Erythroblast (primary cell): ENCODE measurements at regions not wholly inside any gene's neighbourhood (a gene's known extent, or its start where the extent isn't known, plus 50 kb on each side); places are given as distances from the start of the nearest gene placed in this dataset.

ENCODE experiments used
- GATA1 ChIP-seq: IDR thresholded peaks from 2 replicates; pipeline ENCODE4 v1.6.1; 2011; ENCODE audit warnings: low read depth, mild to moderate bottlenecking, control low read depth, low read length, moderate library complexity
- POLR2A ChIP-seq: IDR thresholded peaks from 2 replicates; pipeline ENCODE4 v1.6.1; 2011; ENCODE audit warnings: mild to moderate bottlenecking, low read length

GRCh38 chr9:698276-698675 is 143.2 kb upstream of the DMRT1 start:
- TF ChIP-seq POLR2A (no peak), GATA1 (no peak)
